Stimulated activated CD8-positive, alpha-beta memory T cell treated with anti-CD3 and anti-CD28 coated beads, Interleukin-2, amount 100 ng/mL, for 48 hours (primary cell): ENCODE measurements at regions not wholly inside any gene's neighbourhood (a gene's known extent, or its start where the extent isn't known, plus 50 kb on each side); places are given as distances from the start of the nearest gene placed in this dataset.
"Not testable (repeated sequence)": the region's sequence is repeated elsewhere in the genome, so short reads cannot be mapped to it uniquely, and the experiment has no call there.

Experiments used
- DNase-seq, 2 donors: peaks; one replicate each; pipeline ENCODE4 v3.0.0-alpha.2; 2020; ENCODE audit warnings: low read depth in 2 of 2

DNA sequence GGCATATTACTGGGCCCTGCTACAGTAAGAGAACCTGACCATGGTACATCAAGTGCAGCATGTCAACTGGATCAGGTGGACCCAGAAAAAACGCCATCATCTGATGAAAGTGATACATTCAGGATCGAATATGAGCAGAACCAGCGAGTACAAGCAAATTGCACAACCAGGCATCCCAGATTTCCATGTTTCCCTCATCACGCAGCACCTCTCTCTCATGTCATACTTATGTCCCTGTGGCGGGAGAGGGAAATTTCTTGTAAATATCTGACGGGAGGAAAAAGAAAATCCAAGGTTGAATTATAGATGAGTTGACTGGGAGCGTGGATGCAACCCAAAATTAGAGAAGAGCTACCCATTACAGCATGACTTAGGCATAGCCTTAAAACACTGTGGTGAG, 608.5 kb upstream of the FAT1 start:
- DNase-seq: no peak

DNA sequence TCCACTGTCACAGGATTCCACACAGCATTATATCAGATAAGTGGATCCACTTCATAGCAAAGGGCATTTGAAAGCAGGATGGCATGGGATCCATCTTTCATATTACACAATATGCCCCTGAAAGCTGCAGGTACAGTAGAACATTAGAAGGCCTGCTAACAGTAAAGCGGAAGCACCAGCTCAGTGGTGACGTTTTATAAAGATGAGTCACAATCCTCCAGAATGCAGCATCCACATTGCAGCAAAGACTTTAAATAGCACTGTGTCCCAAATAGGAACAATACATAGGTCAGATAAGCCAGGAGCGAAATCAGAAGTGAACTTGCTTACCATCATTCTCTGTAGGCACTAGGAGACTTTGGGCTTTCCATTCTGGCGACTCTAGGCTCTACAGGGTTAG, 609.5 kb upstream of the FAT1 start:
- no peak for DNase-seq

DNA sequence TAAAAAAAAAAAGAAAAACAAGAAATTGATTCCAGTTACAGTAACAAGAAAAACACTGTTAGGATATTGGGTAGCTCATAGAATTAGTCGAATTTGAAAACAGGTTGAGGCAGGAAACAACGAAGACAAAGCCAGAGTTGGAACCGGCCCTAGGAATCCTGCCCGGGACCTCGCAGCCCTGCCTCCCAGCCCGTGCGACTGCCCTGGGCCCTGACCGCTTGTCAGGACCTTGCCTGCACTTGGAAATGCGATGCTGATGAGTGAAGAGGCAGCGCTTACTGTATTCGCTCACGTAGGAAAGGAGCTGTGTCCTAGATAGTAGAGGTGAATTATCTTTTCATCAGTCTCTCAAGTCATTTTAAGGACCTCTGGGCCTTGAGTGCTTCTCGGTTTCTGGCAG, 611.7 kb upstream of the FAT1 start:
- no peak for DNase-seq

DNA sequence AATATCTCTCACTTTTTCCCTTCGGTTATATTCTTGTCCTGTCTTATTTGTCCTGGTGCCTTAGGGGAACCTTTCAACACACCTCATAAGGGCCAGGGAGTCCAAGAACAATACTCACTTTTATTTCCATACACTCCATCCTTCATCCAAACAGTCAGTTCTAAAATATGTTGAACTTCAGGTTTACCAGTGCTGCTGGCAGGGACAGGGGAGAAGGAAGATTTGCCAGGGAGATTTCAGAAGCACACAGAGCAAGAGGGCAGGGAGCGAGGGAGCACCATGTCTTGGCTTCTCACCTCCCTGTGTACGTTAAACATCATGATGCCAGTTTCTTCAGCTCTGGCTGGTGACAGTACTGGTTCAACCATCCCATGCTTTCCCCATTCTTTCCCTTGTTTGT, 631.1 kb upstream of the FAT1 start:
- DNase-seq: no peak

DNA sequence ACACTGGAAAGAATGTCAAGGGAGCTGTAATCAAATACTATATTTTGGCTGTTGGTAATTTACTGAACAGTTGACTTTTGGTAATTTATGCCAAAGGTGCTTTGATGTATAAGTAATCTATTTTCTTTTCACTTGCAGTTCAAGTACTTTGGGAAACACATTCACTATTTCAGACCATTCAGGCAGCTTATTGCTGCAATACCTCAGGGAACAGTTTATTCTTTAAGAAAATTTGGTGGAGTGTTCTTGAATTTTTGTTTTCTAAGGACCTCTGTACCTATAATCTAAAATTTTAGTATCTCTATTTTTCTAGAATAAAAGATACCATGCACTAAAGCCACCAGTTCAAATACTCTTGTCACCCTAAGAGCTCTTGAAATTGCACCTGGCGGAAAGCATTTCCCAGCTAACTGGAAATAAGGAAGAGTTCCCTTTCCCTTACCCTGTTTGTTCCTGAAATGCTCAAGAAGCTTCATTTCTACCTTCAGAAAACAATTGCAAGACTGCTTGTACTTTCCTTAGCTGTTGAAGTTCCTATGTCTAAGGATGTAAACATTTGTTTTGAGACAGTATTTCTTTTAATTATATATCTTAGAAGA, 633.5 kb upstream of the FAT1 start:
- DNase-seq: no peak

DNA sequence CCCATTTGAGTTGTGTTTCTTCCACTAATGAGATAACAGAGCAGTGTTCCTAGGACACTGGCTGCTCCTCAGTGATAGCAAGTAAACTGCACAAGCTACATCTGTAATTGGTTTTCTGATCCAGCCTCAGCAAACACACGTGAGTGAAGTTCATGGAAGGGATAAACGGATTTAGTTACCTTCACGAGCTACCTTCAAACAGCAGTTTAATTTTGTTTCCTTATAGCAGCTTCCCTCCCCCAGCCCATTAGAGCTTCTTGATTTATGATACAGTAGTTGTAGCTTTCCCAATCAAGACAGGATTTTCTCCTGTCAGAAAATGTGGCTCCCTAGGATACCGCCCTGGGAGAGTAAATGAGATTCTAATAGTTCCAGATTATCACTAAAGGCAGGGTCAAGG, 634.2 kb upstream of the FAT1 start:
- no peak for DNase-seq

DNA sequence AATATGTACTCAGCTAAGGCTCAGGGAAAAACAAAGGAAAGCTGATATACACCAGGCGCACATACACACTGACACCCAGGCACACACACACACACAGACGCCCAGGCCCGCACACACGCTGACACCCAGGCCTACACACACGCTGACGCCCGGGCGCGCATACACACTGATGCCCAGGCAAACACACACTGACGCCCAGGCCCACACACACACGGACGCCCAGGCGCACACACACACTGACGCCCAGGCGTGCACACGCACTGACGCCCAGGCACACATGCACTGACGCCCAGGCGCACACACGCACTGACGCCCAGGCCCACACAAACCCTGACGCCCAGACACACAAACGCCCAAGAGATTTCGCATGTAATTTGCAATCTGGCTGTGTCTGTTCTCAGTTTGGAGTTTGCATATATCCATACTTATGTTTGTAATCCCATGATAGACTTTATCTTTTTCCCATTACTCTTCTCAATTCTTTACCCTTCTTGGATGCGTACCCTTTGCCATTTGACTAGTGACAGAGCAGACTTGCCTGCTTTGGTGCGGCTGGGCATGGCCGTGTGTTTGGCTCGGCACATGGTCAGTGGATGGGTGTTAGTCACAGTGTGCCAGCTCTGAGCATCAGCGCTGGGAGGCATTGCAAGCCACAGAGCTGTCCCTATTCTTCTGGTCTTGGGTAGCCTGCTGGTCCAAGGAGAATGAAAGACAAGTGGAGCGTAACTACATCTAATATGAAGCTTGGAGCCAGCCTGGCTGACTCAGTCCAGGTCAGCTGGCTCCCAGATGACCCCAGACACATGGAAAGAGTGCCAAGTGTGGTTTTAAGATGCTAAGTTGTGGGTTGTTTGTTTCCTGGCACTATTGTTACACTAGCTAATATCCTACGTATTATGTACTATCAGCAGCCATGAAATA, 632.4 kb upstream of the ZFP42 start:
- DNase-seq: no peak

DNA sequence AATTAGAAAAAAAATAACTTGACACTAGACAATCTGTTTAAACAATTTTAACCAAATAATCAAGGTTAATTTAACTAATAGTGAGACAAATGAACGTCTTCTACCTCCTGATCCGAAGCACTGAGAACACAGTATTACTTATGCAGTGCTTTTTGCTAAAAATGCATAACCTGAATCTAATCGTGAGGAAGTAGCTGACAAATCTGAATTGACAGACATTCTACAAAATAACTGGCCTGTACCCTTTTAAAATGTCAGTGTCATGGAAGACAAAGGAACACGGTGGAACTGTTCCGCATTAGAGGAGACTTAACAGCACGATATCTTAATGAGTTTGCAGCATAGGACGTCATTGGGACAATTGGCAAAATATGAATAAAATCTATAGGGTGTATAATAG, 631.2 kb upstream of the ZFP42 start:
- DNase-seq: no peak

DNA sequence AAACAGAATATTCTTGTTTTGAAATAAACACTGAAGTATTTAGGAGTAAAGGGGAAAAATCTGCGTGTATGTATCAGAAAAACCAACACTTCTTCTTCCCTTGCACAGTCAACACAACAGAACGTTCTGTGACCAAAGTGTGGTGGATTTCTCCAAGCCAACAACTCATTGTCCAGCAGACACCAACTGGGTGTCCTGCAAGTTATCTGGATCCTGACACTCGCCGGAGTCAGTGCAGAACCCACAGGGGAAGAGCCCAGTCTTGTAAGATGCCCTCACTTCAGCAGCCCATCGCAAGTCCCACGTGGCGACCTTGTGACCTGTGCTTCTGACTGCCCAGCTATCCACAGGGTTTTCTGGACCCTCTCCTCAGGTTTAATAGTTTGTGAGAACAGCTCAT, 630.7 kb upstream of the ZFP42 start:
- DNase-seq: no peak

DNA sequence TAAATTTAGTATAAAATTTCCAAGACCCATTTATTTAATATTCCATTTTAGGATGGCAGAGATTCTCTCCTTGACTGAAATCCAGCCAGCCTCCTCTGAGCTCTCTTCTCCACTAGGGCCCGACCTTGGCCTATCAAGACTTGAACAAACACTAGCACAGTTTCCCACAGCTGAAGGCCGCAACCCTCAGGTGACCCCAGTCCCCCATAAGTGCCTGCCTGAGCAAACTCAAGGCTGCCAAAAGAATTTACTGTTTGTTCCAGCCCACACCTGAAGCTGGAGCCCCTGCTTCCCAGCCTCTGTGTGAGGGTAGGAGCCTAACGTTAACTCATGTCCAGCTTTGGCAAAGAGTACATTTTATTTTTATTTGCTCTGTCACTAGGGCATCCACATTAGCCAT, 629.0 kb upstream of the ZFP42 start:
- DNase-seq: no peak

DNA sequence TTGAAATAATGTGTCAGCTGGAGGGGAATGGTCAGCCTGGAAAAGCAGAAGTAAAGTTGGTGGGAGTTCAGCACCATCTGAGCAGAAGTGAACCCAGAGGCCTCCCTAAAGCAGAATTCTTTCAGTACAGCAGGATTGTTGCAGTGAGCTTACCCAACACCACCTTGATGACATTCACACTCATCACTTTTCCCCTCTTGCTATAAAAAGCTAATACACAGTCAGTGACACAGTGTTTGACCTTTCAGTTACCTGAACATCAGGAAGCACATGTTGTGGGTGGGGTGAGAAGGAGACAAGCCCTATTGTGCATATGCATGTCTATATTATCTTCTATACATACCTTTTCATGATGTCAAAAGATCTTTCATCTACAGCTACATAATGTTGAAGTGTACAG, 624.7 kb upstream of the ZFP42 start:
- DNase-seq: no peak

DNA sequence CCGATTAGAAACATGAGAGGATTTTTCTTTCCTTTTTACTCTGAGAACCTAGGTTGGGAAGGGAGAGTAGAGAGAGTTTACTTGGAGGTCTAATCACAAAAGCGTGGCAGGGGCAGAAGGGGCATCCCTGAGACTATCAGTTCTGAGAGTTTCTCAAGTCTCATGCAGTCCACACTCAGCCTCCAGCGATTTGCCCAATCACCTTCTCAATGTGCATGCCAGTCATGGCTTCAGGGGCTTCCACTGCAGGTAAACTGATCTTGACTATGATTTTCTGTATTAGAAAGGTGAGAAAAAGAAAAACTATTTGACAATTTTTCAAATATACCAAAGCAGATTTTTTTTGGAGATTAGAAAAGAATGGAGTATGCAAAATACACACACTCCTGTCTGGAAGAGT, 617.1 kb upstream of the ZFP42 start:
- no peak for DNase-seq

DNA sequence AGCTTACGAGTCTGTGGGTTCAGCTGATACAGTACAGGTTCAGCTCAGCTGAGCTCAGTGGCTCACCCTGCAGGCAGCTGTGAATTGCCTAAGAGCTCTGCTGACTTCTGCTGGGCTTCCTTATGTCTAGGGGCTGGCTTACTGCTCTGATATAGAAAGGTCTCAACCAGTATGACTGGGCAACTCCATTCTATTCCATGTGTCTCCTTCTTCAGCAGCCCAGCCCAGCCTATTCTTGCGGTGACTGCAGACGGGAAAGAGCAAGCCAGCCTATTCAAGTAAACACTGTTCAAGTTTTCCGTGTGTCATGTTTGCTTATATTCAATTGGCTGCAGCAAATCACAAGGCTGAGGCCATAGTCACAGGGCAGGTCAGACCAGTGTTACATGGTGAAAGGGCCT, 615.4 kb upstream of the ZFP42 start:
- no peak for DNase-seq

DNA sequence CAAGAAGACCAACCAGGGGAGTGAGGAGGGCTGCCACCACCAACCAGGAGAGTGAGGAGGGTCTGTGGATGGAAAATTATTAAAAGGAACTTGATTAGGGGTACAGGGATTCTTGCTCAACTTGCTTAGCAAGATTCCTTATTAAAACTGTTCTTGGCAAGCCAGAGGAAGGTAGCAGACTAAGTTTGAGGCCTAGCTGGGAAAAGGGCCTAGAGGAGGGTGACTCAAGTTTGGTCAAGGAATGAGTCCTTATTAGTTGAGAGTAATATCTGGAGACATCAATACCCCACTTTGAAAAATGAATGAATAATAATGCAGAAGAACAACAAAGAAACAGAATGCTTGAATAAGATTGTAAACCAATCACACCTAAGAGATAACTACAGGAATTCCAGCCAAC, 612.4 kb upstream of the ZFP42 start:
- DNase-seq: no peak

DNA sequence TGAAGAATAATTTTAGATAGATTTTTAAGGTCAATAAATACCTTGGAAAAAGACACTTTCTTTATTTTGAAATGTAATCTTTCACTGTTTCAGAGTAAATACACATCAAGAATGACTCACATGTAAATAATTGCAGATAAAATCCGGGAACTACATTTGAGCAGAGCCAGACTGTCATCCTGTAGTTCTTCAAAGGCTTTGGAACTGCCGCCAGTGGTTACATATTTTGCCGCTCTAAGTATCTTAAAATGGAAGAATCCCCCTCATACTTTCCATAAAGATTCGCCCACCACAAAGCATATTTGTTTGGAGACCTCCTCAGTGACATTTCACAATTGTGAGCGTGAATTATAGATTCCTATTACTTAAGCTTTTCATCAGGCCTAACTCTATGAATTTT, 607.8 kb upstream of the ZFP42 start:
- DNase-seq: no peak

DNA sequence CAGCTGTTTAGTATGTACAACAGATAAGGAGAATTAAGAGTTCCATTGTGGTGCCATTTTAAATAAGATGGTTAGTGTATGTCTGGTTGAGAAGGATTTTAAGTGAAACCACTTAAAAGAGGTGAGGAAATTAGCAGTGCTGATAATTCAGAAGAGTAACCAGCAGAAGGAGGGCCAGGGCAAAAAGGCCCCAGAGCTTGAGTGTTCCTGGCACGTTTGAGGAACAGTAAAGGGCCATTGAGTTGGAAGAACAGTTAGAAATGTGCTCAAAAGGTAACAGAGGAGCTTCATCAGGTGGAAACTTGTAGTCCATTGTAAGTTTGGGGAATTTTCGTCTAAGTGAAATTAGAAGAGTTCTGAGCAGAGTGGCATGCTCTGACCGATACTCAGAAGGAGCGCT, 606.2 kb upstream of the ZFP42 start:
- no peak for DNase-seq

DNA sequence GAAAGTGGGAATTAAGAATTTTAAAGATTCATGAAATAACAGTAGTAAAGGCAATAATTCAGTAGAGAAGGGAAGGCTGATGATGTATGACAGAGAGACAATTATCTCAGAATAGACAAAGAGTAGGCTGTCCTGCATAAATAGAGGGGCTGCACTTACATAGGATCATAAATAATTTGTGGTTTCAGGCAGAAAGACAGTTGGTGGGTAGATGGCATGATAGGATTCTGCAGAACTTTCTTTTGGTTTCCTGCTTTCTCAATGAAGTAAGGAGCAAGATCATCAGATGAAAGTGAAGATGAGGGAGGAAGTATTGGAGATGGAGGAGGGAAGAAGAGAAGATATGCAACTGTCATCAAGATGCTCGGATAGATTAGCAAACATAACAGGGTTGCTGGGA, 604.9 kb upstream of the ZFP42 start:
- DNase-seq: no peak

DNA sequence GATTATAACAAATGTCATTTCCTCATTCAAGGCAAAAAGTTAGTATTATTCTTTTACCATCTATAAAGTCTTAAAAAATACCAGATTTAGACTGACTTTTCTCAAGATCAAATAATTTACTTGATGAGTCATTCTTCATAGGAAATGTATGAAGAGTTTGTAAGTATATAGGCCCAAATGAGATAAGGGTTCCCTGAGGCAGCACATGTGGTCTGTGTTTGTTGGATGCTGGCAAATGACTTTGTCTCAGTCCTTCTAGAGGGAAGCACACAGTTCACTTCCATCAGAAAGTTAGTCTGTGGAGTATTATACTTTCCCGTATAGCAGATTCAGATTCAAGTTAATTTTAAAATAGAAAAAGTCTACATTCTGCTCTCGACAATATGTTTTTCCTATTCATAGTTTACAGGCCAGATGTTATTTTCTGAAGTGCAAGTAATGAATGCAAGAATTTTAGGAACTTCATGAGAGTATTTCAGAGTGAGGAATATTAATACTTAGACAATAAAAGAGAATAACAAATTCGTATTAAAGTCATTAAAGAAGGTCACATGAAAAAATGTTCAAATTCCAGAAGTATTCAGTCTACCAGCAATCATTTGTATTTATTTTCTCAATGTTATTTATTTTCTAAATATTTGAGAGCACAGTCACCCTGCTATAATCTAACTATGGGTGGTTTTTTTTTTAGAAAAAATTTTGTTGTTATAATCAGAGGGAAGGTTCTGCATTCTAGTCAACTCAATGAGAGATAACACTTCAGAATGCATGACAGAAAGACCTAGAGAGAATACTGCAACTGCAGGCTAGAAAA, 601.8 kb upstream of the ZFP42 start:
- DNase-seq: no peak

DNA sequence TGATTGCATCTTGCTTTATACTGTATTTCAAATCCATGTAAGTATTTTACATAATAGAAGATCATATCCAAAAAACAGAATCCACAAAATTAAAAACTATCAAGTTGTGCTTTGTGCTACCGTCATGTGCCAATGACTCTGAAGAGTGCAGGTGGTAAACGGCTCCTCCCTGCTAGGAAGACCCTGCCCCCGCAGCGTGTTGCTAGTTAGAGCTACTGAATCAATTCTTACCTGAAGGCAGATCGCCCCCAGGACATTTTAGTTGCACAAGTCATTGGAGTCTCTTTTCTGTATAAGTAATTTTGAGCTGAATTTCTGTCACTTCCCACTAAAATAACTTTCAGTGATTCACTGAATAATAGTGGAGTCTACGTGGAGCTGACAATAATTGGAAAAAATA, 599.5 kb upstream of the ZFP42 start:
- DNase-seq: no peak

DNA sequence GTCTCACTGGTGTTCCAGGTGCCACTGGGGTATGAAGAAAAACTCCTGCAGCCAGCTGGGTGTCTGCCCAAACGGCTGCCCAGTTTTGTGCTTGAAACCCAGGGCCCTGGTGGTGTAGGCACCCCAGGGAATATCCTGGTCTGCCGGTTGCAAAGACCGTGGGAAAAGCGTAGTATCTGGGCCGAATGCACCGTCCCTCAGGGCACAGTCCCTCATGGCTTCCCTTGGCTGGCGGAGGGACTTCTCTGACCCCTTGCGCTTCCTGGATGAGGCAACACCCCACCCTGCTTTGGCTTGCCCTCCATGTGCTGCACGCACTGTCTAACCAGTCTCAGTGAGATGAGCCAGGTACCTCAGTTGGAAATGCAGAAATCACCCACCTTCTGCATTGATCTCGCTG, 587.1 kb upstream of the ZFP42 start:
- DNase-seq: not testable (repeated sequence)

DNA sequence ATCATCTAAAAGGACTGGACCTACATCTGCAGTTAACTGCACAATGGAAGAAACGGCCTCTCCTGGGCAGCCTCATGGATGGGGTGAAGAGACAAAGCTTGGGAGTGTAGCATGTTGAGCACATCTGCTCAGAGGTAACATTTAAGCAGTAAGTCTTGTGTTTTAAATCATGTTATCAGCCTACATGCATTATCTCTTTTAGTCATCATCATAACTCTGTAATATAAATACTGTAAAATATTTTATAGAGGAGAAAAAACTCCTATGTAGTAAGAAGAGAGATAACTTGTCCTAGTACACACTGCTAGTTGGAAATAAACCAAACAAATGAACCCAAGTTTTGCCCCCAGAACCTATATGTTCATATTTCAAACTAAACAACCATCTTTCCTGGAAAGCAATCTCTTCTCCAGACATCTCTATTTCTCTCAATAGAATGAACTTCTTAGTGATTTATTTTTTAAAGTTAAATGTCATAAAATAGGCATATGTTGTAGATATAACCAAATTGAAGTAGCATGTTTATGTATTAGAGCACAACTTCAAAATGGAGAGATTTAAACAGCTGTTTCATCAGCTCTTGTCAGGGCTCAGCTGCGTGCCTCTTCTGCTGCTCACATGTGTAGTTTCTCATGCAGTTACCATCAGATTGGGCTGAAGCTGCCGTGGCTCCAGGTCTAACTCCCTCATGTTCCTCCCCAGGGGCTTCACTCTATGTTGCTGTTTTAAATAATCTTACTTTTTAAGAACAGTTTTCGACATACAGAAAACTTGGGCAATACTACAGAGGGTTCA, 581.8 kb upstream of the ZFP42 start:
- no peak for DNase-seq

DNA sequence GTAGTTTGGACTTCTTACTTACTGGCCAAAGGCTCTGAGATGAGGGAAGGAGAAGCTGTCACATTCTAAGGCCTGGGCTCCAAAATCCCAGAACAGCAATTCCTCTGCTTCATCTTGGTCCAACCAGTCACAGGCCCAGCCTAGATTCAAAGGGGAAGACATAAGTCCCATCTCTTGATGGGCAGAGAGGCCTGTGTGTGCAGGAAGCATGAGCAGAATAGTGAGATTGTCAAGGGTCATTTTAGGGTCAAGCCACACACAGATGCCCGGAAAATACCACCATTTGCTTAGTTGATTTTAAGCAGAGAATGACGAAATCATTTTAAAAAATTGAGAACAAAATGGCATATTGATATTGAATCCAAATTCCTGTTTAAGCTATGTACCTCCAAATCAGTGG, 580.9 kb upstream of the ZFP42 start:
- no peak for DNase-seq
